OCI-LY7 (cell line): ENCODE measurements at regions not wholly inside any gene's neighbourhood (a gene's known extent, or its start where the extent isn't known, plus 50 kb on each side); places are given as distances from the start of the nearest gene placed in this dataset.

Source experiments
- EZH2phosphoT487 ChIP-seq: fragments of 200-600 bp; sonication (generic); IDR thresholded peaks from 2 replicates; pipeline ENCODE4 v1.6.1; 2018; ENCODE audit warnings: low read depth, borderline replicate concordance, mild to moderate bottlenecking, mixed run types, antibody characterized with exemption, low read length, moderate library complexity, mixed read lengths
- TF ChIP-seq, protein P1 (sequence below): fragments of 200-600 bp; sonication (generic); conservative IDR thresholded peaks from 2 replicates; pipeline ENCODE4 v1.5.1; 2014; ENCODE audit warnings: mild to moderate bottlenecking, antibody characterized with exemption, low read length, moderate library complexity, mixed read lengths

DNA sequence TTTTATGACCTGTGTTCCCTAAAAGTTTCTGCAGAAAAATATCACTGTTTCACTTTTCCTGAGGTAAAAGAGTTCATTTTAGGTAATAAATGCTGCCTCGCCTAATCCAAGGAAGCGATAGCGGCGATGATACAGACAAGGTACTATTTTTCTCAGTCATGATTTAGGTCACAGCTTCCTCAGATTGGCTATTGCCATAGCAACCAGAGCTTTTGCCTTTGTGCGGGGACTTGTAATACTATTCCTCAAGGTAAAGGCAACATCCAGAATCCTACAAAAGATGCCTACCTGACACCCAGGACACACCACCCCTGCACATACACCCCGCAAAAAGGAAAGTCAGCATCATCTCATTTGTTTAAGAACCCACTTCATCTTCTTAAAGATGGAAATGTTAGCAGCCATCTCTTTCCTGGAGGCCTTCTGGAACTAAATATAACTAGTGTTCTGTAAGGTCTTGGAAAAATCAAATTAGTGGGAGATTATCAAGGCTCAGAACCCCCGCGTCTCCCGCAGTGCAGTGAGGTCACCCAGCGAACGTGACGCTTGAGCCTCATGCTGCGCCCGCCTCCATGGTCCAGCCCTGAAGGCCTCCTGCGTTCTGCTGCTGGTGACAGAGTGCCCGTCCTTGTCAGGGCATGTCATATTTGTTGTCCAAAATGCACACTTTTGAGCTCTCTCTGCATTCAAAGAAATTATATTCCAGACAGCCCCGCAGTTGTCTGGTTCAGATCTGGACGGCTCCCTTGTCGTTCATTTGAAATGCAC lies 402.0 kb upstream of the RNF32 start:
- TF ChIP-seq, protein P1, sequence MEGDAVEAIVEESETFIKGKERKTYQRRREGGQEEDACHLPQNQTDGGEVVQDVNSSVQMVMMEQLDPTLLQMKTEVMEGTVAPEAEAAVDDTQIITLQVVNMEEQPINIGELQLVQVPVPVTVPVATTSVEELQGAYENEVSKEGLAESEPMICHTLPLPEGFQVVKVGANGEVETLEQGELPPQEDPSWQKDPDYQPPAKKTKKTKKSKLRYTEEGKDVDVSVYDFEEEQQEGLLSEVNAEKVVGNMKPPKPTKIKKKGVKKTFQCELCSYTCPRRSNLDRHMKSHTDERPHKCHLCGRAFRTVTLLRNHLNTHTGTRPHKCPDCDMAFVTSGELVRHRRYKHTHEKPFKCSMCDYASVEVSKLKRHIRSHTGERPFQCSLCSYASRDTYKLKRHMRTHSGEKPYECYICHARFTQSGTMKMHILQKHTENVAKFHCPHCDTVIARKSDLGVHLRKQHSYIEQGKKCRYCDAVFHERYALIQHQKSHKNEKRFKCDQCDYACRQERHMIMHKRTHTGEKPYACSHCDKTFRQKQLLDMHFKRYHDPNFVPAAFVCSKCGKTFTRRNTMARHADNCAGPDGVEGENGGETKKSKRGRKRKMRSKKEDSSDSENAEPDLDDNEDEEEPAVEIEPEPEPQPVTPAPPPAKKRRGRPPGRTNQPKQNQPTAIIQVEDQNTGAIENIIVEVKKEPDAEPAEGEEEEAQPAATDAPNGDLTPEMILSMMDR: no peak
- no peak for TF ChIP-seq EZH2phosphoT487
